ENCODE measurements at regions not wholly inside any gene's neighbourhood (a gene's known extent, or its start where the extent isn't known, plus 50 kb on each side); places are given as distances from the start of the nearest gene placed in this dataset.
"Not testable (repeated sequence)": the region's sequence is repeated elsewhere in the genome, so short reads cannot be mapped to it uniquely, and the experiment has no call there.

- DNase-seq, result no peak
These were observed 2832.9 kb upstream of the PCDH20 start for GRCh38 chr13:64248371-64249065.

GRCh38 chr13:64239372-64239771, 2823.7 kb upstream of the PCDH20 start:
- DNase-seq, result no peak

GRCh38 chr13:64234255-64234654, 2818.6 kb upstream of the PCDH20 start:
- no peak for DNase-seq

GRCh38 chr13:64223016-64223415, 2807.4 kb upstream of the PCDH20 start:
- DNase-seq, result no peak

GRCh38 chr13:64206430-64207225, 2791.0 kb upstream of the PCDH20 start:
- no peak for DNase-seq

- no peak for DNase-seq
These were observed 2786.9 kb upstream of the PCDH20 start for GRCh38 chr13:64202517-64202916.

- no peak for DNase-seq
These were observed 2781.6 kb upstream of the PCDH20 start for GRCh38 chr13:64197232-64197631.

- no peak for DNase-seq
These were observed 2771.0 kb upstream of the PCDH20 start for GRCh38 chr13:64186503-64187250.

- DNase-seq, result no peak
These were observed 2770.4 kb upstream of the PCDH20 start for GRCh38 chr13:64186071-64186470.

- no peak for DNase-seq
These were observed 2765.1 kb upstream of the PCDH20 start for GRCh38 chr13:64180756-64181155.

GRCh38 chr13:64165826-64166225, 2750.2 kb upstream of the PCDH20 start:
- no peak for DNase-seq

- DNase-seq, result no peak
These were observed 2748.8 kb upstream of the PCDH20 start for GRCh38 chr13:64164435-64164834.

- DNase-seq, result no peak
These were observed 2744.8 kb upstream of the PCDH20 start for GRCh38 chr13:64160479-64160878.

- DNase-seq, result no peak
These were observed 2743.3 kb upstream of the PCDH20 start for GRCh38 chr13:64158908-64159307.

GRCh38 chr13:64154514-64154913, 2738.9 kb upstream of the PCDH20 start:
- no peak for DNase-seq

GRCh38 chr13:64130600-64130999, 2715.0 kb upstream of the PCDH20 start:
- no peak for DNase-seq

GRCh38 chr13:64130171-64130570, 2714.5 kb upstream of the PCDH20 start:
- no peak for DNase-seq

- DNase-seq, result no peak
These were observed 2712.2 kb upstream of the PCDH20 start for GRCh38 chr13:64127856-64128255.

- no peak for DNase-seq
These were observed 2711.5 kb upstream of the PCDH20 start for GRCh38 chr13:64127192-64127591.

- DNase-seq, result not testable (repeated sequence)
These were observed 2705.5 kb upstream of the PCDH20 start for GRCh38 chr13:64121023-64121709.

- DNase-seq, result no peak
These were observed 2684.3 kb upstream of the PCDH20 start for GRCh38 chr13:64099994-64100393.

GRCh38 chr13:64090311-64090710, 2674.7 kb upstream of the PCDH20 start:
- DNase-seq, result no peak

- DNase-seq, result no peak
These were observed 2672.8 kb upstream of the PCDH20 start for GRCh38 chr13:64088491-64088890.

All from activated CD4-positive, alpha-beta T cell treated with anti-CD3 and anti-CD28 coated beads, Interleukin-2, amount 50 U/mL, for 16 hours (primary cell).